ENCODE measurements at regions not wholly inside any gene's neighbourhood (a gene's known extent, or its start where the extent isn't known, plus 50 kb on each side); places are given as distances from the start of the nearest gene placed in this dataset.

DNA sequence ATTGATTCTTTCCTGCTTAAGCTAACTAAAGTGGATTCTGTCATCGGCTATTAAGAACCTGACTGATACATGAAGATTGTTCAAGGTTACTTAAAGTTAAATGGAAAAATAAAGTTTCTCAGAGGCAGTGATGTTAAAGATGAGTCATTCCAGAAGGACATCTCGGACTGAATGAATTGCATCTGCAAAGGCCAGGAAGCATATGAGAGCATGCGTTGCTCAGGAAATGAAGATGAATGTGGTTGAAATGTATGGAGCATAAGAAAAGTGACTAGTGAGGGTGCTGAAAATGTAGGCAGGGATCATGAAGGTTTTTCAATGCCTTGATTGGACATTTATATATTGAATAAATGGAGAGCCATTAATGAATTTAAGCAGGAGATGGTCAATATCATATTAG lies 133.9 kb upstream of the GHITM start:
- Histone ChIP-seq H3K4me3 (ENCODE audit: insufficient read depth, low read depth, low read length) (no peak overlapping the region), H3K79me2 (ENCODE audit: insufficient read depth, low read length) (no peaks in the 10 kb centered on the region), H4K20me1 (ENCODE audit: insufficient read depth, low read length) (no peaks in the 10 kb centered on the region), H2AFZ (ENCODE audit: low read depth, low read length) (no peak overlapping the region), H3K36me3 (ENCODE audit: insufficient read depth, low read length) (no peaks in the 10 kb centered on the region), H3K4me2 (ENCODE audit: low read length) (no peak overlapping the region), H3K9ac (ENCODE audit: low read length) (no peak overlapping the region), H3K9me3 (ENCODE audit: insufficient read depth, low read depth, low read length) (no peaks in the 10 kb centered on the region), H3K4me1 (ENCODE audit: insufficient read depth, low read length) (no peaks in the 10 kb centered on the region), H3K27ac (ENCODE audit: low read depth, low read length) (no peak overlapping the region), H3K27me3 (ENCODE audit: insufficient read depth, low read length) (no peaks in the 10 kb centered on the region)
- DNase-seq (ENCODE audit: low read depth): no peak
- H3K36me3 Mint-ChIP-seq (ENCODE audit: low read depth, unreplicated experiment): no peaks in the 10 kb centered on the region
- no peak for TF ChIP-seq EZH2 (IDR thresholded peaks at IDR 0.05; ENCODE audit: insufficient read depth, low read length)
- TF ChIP-seq, protein P1, sequence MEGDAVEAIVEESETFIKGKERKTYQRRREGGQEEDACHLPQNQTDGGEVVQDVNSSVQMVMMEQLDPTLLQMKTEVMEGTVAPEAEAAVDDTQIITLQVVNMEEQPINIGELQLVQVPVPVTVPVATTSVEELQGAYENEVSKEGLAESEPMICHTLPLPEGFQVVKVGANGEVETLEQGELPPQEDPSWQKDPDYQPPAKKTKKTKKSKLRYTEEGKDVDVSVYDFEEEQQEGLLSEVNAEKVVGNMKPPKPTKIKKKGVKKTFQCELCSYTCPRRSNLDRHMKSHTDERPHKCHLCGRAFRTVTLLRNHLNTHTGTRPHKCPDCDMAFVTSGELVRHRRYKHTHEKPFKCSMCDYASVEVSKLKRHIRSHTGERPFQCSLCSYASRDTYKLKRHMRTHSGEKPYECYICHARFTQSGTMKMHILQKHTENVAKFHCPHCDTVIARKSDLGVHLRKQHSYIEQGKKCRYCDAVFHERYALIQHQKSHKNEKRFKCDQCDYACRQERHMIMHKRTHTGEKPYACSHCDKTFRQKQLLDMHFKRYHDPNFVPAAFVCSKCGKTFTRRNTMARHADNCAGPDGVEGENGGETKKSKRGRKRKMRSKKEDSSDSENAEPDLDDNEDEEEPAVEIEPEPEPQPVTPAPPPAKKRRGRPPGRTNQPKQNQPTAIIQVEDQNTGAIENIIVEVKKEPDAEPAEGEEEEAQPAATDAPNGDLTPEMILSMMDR (IDR thresholded peaks at IDR 0.05; ENCODE audit: insufficient read depth, low read depth, low read length): no peak
- H3K9me3 Mint-ChIP-seq (ENCODE audit: unreplicated experiment): no peaks in the 10 kb centered on the region
- no peak overlapping the region for H3K27ac Mint-ChIP-seq (ENCODE audit: unreplicated experiment)
- FAIRE-seq: no peak
- peaks cover 4% of the 10 kb centered on the region for H3K4me1 Mint-ChIP-seq (ENCODE audit: low read depth, unreplicated experiment)
- H3K27me3 Mint-ChIP-seq (ENCODE audit: low read depth, unreplicated experiment): peaks cover 9% of the 10 kb centered on the region
- no peak overlapping the region for H3K4me3 Mint-ChIP-seq (ENCODE audit: unreplicated experiment)

GRCh38 chr10:84007482-84007881 lies 131.8 kb upstream of the GHITM start:
- DNase-seq (ENCODE audit: low read depth) (no peak), FAIRE-seq (no peak)
- no peak overlapping the region for H2AFZ ChIP-seq (ENCODE audit: low read depth, low read length)
- peaks cover 4% of the 10 kb centered on the region for H3K4me1 Mint-ChIP-seq (ENCODE audit: low read depth, unreplicated experiment)
- H3K4me2 ChIP-seq (ENCODE audit: low read length): no peak overlapping the region
- no peaks in the 10 kb centered on the region for H3K27me3 Mint-ChIP-seq (ENCODE audit: low read depth, unreplicated experiment)
- no peaks in the 10 kb centered on the region for H4K20me1 ChIP-seq (ENCODE audit: insufficient read depth, low read length)
- H3K9ac ChIP-seq (ENCODE audit: low read length): no peak overlapping the region
- H3K36me3 ChIP-seq (ENCODE audit: insufficient read depth, low read length): no peaks in the 10 kb centered on the region
- H3K4me3 Mint-ChIP-seq (ENCODE audit: unreplicated experiment): no peak overlapping the region
- no peak overlapping the region for H3K27ac Mint-ChIP-seq (ENCODE audit: unreplicated experiment)
- no peaks in the 10 kb centered on the region for H3K79me2 ChIP-seq (ENCODE audit: insufficient read depth, low read length)
- no peaks in the 10 kb centered on the region for H3K9me3 ChIP-seq (ENCODE audit: insufficient read depth, low read depth, low read length)
- no peak overlapping the region for H3K4me3 ChIP-seq (ENCODE audit: insufficient read depth, low read depth, low read length)
- H3K36me3 Mint-ChIP-seq (ENCODE audit: low read depth, unreplicated experiment): no peaks in the 10 kb centered on the region
- TF ChIP-seq, protein P1 (IDR thresholded peaks at IDR 0.05; ENCODE audit: insufficient read depth, low read depth, low read length): no peak
- TF ChIP-seq EZH2 (IDR thresholded peaks at IDR 0.05; ENCODE audit: insufficient read depth, low read length): no peak
- H3K4me1 ChIP-seq (ENCODE audit: insufficient read depth, low read length): no peaks in the 10 kb centered on the region
- H3K27me3 ChIP-seq (ENCODE audit: insufficient read depth, low read length): no peaks in the 10 kb centered on the region
- H3K9me3 Mint-ChIP-seq (ENCODE audit: unreplicated experiment): peaks cover 2% of the 10 kb centered on the region
- no peak overlapping the region for H3K27ac ChIP-seq (ENCODE audit: low read depth, low read length)

- Histone ChIP-seq H3K9me3 (ENCODE audit: insufficient read depth, low read depth, low read length) (no peaks in the 10 kb centered on the region), H3K27me3 (ENCODE audit: insufficient read depth, low read length) (no peaks in the 10 kb centered on the region), H3K9ac (ENCODE audit: low read length) (no peak overlapping the region), H2AFZ (ENCODE audit: low read depth, low read length) (no peak overlapping the region), H3K4me3 (ENCODE audit: insufficient read depth, low read depth, low read length) (no peak overlapping the region), H3K27ac (ENCODE audit: low read depth, low read length) (no peak overlapping the region), H3K4me2 (ENCODE audit: low read length) (no peak overlapping the region), H4K20me1 (ENCODE audit: insufficient read depth, low read length) (no peaks in the 10 kb centered on the region), H3K36me3 (ENCODE audit: insufficient read depth, low read length) (no peaks in the 10 kb centered on the region), H3K4me1 (ENCODE audit: insufficient read depth, low read length) (no peaks in the 10 kb centered on the region), H3K79me2 (ENCODE audit: insufficient read depth, low read length) (no peaks in the 10 kb centered on the region)
- Mint-ChIP-seq H3K4me1 (ENCODE audit: low read depth, unreplicated experiment) (peaks cover 4% of the 10 kb centered on the region), H3K27me3 (ENCODE audit: low read depth, unreplicated experiment) (no peaks in the 10 kb centered on the region), H3K9me3 (ENCODE audit: unreplicated experiment) (peaks cover 2% of the 10 kb centered on the region), H3K27ac (ENCODE audit: unreplicated experiment) (no peak overlapping the region), H3K36me3 (ENCODE audit: low read depth, unreplicated experiment) (no peaks in the 10 kb centered on the region), H3K4me3 (ENCODE audit: unreplicated experiment) (no peak overlapping the region)
- FAIRE-seq (no peak), DNase-seq (ENCODE audit: low read depth) (no peak)
- no peak for TF ChIP-seq EZH2 (IDR thresholded peaks at IDR 0.05; ENCODE audit: insufficient read depth, low read length)
- TF ChIP-seq, protein P1 (IDR thresholded peaks at IDR 0.05; ENCODE audit: insufficient read depth, low read depth, low read length): peak; percentile 46
Measured at GRCh38 chr10:84008878-84009277, 130.4 kb upstream of the GHITM start.
